HepG2 (cell line): ENCODE measurements at regions not wholly inside any gene's neighbourhood (a gene's known extent, or its start where the extent isn't known, plus 50 kb on each side); places are given as distances from the start of the nearest gene placed in this dataset.

Source experiments
- ATAC-seq: fragments of 200-7000 bp; cut with Tn5 transposase; 3 replicates; pipeline ENCODE4 v1.9.1; 2020; ENCODE audit warnings: mild to moderate bottlenecking, moderate library complexity
- BruUV-seq: library from RNA; stranded (reverse); fragments of 400-500 nt; replicated peaks from 2 replicates; lab custom pipeline; 2021; lab: Mats Ljungman, UMichigan
- CTCF ChIA-PET: fragments of 300-600 bp; formaldehyde crosslinking; extraction: SDS; loops from one replicate; lab custom pipeline; 2021; ENCODE audit warnings: low total read pairs, inconsistent platforms, low intra/inter-chr PET ratio; lab: Yijun Ruan, JAX
- POLR2A ChIA-PET: fragments of 350-600 bp; sonication (Branson Sonifier 250); formaldehyde crosslinking; loops from one replicate; lab custom pipeline; 2020; ENCODE audit warnings: antibody characterized with exemption, inconsistent platforms; lab: Yijun Ruan, JAX
- DNase-seq: peaks from one replicate; pipeline ENCODE4 v3.0.0-alpha.2; 2015; ENCODE audit warnings: low spot score
- FAIRE-seq: peaks from 3 replicates; lab custom pipeline; 2011; peaks lifted over from hg19 to GRCh38; lab: Jason Lieb, UNC
- H2AFZ ChIP-seq: one replicate; pipeline ENCODE4 v1.6.1; 2011; ENCODE audit warnings: low read length, inconsistent platforms
- H3K27ac ChIP-seq: fragments of 300-600 bp; 3 replicates; pipeline ENCODE4 v1.8.0; 2011; ENCODE audit warnings: mixed run types, mild to moderate bottlenecking, mixed read lengths, low read length, inconsistent platforms; ENCODE audit not compliant: insufficient read depth; ENCODE audit errors: extremely low read length
- H3K27me3 ChIP-seq, 2 experiments: fragments of 200-600 bp in 1 of 2; 2 replicates in 1 of 2; 3 replicates in 1 of 2; pipeline versions ENCODE4 v1.6.0 to v1.8.0; 2011; ENCODE audit warnings: low read length in 2 of 2, mild to moderate bottlenecking in 2 of 2, moderate library complexity in 2 of 2, inconsistent platforms in 1 of 2; ENCODE audit not compliant: insufficient read depth in 2 of 2, control insufficient read depth in 1 of 2
- H3K36me3 ChIP-seq, 2 experiments: fragments of 200-600 bp in 1 of 2; replicated peaks in 1 of 2; 2 replicates in 1 of 2; 3 replicates in 1 of 2; pipeline versions ENCODE4 v1.5.1 to v1.8.0; 2011; ENCODE audit warnings: low read length in 2 of 2, inconsistent platforms in 1 of 2; ENCODE audit not compliant: insufficient read depth in 2 of 2, control insufficient read depth in 1 of 2
- H3K4me1 ChIP-seq: 2 replicates; pipeline ENCODE4 v1.5.1; 2012; ENCODE audit warnings: low read length, inconsistent platforms; ENCODE audit not compliant: insufficient read depth
- H3K4me2 ChIP-seq: 2 replicates; pipeline ENCODE4 v1.6.0; 2011; ENCODE audit warnings: low read depth, low read length, inconsistent platforms
- H3K4me3 ChIP-seq, 3 experiments: fragments of 200-600 bp in 1 of 3; sonication (generic), shearing (Covaris generic) in 1 of 3; replicated peaks in 1 of 3; 2 replicates each; pipeline ENCODE4 v1.5.1; 2011 to 2016; ENCODE audit warnings: low read length in 3 of 3, inconsistent platforms in 2 of 3, low read depth in 2 of 3, mild to moderate bottlenecking in 2 of 3, control low read depth in 1 of 3, mixed read lengths in 1 of 3; ENCODE audit not compliant: insufficient read depth in 1 of 3
- H3K79me2 ChIP-seq: one replicate; pipeline ENCODE4 v1.6.1; 2011; ENCODE audit warnings: low read length, inconsistent platforms; ENCODE audit not compliant: insufficient read depth
- H3K9ac ChIP-seq: 2 replicates; pipeline ENCODE4 v1.6.0; 2011; ENCODE audit warnings: mild to moderate bottlenecking, low read depth, low read length, inconsistent platforms; ENCODE audit not compliant: insufficient read depth
- H3K9me3 ChIP-seq: 2 replicates; pipeline ENCODE4 v1.5.1; 2012; ENCODE audit warnings: mild to moderate bottlenecking, low read length
- H4K20me1 ChIP-seq: 2 replicates; pipeline ENCODE4 v1.6.0; 2011; ENCODE audit warnings: inconsistent platforms, mild to moderate bottlenecking, low read length, moderate library complexity; ENCODE audit not compliant: insufficient read depth
- ATF7 ChIP-seq, 2 experiments: fragments of 450-650 bp in 1 of 2; sonication (generic) in 1 of 2; formaldehyde crosslinking in 1 of 2; IDR thresholded peaks; 2 replicates each; pipeline versions ENCODE4 v1.4.0 to v1.6.1; 2016 to 2020; ENCODE audit warnings: antibody characterized with exemption in 1 of 2, mild to moderate bottlenecking in 1 of 2, missing genetic modification reagents in 1 of 2
- HMG20B ChIP-seq: conservative IDR thresholded peaks from 2 replicates; pipeline ENCODE4 v1.6.1; 2016; ENCODE audit warnings: missing genetic modification reagents, missing compliant biosample characterization
- MYC ChIP-seq: sonication (generic); formaldehyde crosslinking; IDR thresholded peaks from 2 replicates; pipeline ENCODE4 v1.9.0; 2021; ENCODE audit warnings: missing genetic modification reagents, borderline replicate concordance
- ZNF616 ChIP-seq: sonication (generic); formaldehyde crosslinking; IDR thresholded peaks from 2 replicates; pipeline ENCODE4 v1.5.0; 2020; ENCODE audit warnings: low read depth, mild to moderate bottlenecking, missing genetic modification reagents
- ZNF619 ChIP-seq: sonication (generic); formaldehyde crosslinking; IDR thresholded peaks from 2 replicates; pipeline ENCODE4 v1.4.0; 2020; ENCODE audit warnings: mild to moderate bottlenecking, missing genetic modification reagents
- ZNF780A ChIP-seq: sonication (generic); formaldehyde crosslinking; IDR thresholded peaks from 2 replicates; pipeline ENCODE4 v1.8.0; 2022; ENCODE audit warnings: mild to moderate bottlenecking, missing genetic modification reagents, moderate library complexity
- in situ Hi-C: cut with HindIII; loops from 2 replicates; pipeline ENCODE4 v1.10.0; 2017; ENCODE audit warnings: low pct_unique_long_range_greater_than_20kb; ENCODE audit not compliant: extremely low pct_ligation_motif_present
- intact Hi-C: fragments of 100-400 bp; cut with micrococcal nuclease; formaldehyde crosslinking; loops from one replicate; pipeline ENCODE4 v1.10.0; 2022; ENCODE audit not compliant: unreplicated experiment
- TF ChIP-seq, protein P1 (sequence below): sonication (generic); formaldehyde crosslinking; IDR thresholded peaks from 2 replicates; pipeline ENCODE4 v1.5.0; 2020; ENCODE audit warnings: missing genetic modification reagents
- TF ChIP-seq, protein P2 (sequence below): sonication (generic); formaldehyde crosslinking; IDR thresholded peaks from 2 replicates; pipeline ENCODE4 v1.8.0; 2022; ENCODE audit warnings: mild to moderate bottlenecking, missing genetic modification reagents, moderate library complexity
- TF ChIP-seq, protein P3 (sequence below): sonication (generic); formaldehyde crosslinking; IDR thresholded peaks from 2 replicates; pipeline ENCODE4 v1.5.1; 2020; ENCODE audit warnings: missing genetic modification reagents, mild to moderate bottlenecking, borderline replicate concordance
- TF ChIP-seq, protein P4 (sequence below): sonication (generic); formaldehyde crosslinking; IDR thresholded peaks from 2 replicates; pipeline ENCODE4 v1.5.0; 2020; ENCODE audit warnings: mild to moderate bottlenecking, missing genetic modification reagents
- TF ChIP-seq, protein P5 (sequence below), 2 experiments: sonication (generic) in 1 of 2; formaldehyde crosslinking in 1 of 2; IDR thresholded peaks; 2 replicates each; pipeline versions ENCODE4 v1.4.0 to v1.6.1; 2016 to 2020; ENCODE audit warnings: borderline replicate concordance in 1 of 2, low read depth in 1 of 2, mild to moderate bottlenecking in 1 of 2, missing genetic modification reagents in 1 of 2

DNA sequence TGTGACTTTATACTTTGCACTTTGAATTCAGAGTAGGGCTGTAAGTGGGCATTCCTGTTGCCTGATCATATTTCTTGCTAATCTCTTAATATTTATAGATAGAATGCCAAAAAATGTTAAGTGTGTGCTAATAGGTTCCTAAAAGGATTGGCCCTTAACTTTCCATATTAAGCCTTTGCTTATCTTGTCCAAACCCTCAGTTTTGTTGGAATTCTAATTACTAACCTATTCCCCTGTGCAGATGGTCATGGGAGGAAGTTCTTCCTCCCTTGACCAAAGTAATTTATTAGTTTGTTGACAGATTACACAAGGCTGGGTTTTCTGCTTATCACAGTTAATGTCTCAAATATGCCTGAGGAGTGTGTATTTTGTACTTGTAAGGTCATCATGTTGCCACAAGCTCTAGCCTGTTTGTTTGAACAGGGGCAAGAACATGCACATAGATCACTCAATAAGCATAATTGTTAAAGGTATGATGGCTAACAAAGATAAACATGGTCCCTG lies 541.1 kb upstream of the SPRY2 start (continued):
- TF ChIP-seq ATF7 (IDR thresholded peaks at IDR 0.05) = no peak
- TF ChIP-seq ATF7 (CRISPR knock-in tag; IDR thresholded peaks at IDR 0.05) = no peak
- TF ChIP-seq, protein P1, sequence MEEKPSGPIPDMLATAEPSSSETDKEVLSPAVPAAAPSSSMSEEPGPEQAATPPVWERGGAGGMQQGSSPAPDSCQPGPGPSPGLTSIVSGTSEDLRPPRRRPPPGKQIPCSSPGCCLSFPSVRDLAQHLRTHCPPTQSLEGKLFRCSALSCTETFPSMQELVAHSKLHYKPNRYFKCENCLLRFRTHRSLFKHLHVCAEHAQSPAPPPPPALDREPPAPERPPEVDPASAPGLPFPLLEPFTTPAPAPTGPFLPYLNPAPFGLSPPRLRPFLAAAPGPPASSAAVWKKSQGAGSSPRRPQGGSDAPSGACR = no peak
- TF ChIP-seq, protein P2, sequence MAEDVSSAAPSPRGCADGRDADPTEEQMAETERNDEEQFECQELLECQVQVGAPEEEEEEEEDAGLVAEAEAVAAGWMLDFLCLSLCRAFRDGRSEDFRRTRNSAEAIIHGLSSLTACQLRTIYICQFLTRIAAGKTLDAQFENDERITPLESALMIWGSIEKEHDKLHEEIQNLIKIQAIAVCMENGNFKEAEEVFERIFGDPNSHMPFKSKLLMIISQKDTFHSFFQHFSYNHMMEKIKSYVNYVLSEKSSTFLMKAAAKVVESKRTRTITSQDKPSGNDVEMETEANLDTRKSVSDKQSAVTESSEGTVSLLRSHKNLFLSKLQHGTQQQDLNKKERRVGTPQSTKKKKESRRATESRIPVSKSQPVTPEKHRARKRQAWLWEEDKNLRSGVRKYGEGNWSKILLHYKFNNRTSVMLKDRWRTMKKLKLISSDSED = no peak

DNA sequence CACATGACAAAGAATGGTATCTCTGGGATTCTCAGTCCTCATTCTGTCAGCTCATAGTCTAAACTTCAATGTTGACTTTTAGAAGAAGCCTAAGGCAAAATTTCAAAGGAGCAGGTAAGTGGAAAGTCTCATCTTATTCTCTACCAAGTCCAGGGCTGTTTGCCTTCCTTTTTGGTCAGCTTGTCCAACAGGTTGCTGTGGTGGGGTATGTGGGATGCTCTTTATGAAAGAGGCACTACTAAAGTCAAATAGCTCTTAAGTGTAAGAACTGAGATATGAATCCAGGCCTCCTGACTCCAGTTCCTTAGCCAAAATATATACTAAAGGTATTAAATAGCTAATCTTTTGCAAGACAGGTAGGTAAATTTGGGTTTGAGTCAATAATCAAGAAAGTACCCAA lies 540.6 kb upstream of the SPRY2 start:
- H2AFZ ChIP-seq = no peak overlapping the region
- H3K4me2 ChIP-seq = no peak overlapping the region
- intact Hi-C loops (no loop called here), in situ Hi-C loops (no loop called here)
- no peak overlapping the region for H3K4me3 ChIP-seq
- BruUV-seq = no TSS peak
- H3K27ac ChIP-seq = no peak overlapping the region
- H3K4me1 ChIP-seq = no peaks in the 10 kb centered on the region
- DNase-seq = no peak
- H3K27me3 ChIP-seq = no peaks in the 10 kb centered on the region
- H3K9ac ChIP-seq = no peak overlapping the region
- ATAC-seq = no peak
- no peak for FAIRE-seq
- no peaks in the 10 kb centered on the region for H4K20me1 ChIP-seq
- ChIA-PET POLR2A (no interaction called here), CTCF (no interaction called here)
- no peaks in the 10 kb centered on the region for H3K79me2 ChIP-seq
- H3K9me3 ChIP-seq = no peaks in the 10 kb centered on the region
- H3K36me3 ChIP-seq = no peaks in the 10 kb centered on the region
- TF ChIP-seq ZNF616 = no peak
- no peak for TF ChIP-seq ZNF619 (CRISPR knock-in tag)
- TF ChIP-seq, protein P3, sequence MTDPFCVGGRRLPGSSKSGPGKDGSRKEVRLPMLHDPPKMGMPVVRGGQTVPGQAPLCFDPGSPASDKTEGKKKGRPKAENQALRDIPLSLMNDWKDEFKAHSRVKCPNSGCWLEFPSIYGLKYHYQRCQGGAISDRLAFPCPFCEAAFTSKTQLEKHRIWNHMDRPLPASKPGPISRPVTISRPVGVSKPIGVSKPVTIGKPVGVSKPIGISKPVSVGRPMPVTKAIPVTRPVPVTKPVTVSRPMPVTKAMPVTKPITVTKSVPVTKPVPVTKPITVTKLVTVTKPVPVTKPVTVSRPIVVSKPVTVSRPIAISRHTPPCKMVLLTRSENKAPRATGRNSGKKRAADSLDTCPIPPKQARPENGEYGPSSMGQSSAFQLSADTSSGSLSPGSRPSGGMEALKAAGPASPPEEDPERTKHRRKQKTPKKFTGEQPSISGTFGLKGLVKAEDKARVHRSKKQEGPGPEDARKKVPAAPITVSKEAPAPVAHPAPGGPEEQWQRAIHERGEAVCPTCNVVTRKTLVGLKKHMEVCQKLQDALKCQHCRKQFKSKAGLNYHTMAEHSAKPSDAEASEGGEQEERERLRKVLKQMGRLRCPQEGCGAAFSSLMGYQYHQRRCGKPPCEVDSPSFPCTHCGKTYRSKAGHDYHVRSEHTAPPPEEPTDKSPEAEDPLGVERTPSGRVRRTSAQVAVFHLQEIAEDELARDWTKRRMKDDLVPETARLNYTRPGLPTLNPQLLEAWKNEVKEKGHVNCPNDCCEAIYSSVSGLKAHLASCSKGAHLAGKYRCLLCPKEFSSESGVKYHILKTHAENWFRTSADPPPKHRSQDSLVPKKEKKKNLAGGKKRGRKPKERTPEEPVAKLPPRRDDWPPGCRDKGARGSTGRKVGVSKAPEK (CRISPR knock-in tag) = no peak
- no peak for TF ChIP-seq MYC
- TF ChIP-seq, protein P4, sequence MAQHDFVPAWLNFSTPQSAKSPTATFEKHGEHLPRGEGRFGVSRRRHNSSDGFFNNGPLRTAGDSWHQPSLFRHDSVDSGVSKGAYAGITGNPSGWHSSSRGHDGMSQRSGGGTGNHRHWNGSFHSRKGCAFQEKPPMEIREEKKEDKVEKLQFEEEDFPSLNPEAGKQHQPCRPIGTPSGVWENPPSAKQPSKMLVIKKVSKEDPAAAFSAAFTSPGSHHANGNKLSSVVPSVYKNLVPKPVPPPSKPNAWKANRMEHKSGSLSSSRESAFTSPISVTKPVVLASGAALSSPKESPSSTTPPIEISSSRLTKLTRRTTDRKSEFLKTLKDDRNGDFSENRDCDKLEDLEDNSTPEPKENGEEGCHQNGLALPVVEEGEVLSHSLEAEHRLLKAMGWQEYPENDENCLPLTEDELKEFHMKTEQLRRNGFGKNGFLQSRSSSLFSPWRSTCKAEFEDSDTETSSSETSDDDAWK (CRISPR knock-in tag) = no peak
- TF ChIP-seq HMG20B (CRISPR knock-in tag) = no peak
- TF ChIP-seq, protein P5, sequence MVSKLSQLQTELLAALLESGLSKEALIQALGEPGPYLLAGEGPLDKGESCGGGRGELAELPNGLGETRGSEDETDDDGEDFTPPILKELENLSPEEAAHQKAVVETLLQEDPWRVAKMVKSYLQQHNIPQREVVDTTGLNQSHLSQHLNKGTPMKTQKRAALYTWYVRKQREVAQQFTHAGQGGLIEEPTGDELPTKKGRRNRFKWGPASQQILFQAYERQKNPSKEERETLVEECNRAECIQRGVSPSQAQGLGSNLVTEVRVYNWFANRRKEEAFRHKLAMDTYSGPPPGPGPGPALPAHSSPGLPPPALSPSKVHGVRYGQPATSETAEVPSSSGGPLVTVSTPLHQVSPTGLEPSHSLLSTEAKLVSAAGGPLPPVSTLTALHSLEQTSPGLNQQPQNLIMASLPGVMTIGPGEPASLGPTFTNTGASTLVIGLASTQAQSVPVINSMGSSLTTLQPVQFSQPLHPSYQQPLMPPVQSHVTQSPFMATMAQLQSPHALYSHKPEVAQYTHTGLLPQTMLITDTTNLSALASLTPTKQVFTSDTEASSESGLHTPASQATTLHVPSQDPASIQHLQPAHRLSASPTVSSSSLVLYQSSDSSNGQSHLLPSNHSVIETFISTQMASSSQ (IDR thresholded peaks at IDR 0.05; ENCODE audit: low read depth) = no peak
- TF ChIP-seq, protein P5 (CRISPR knock-in tag; IDR thresholded peaks at IDR 0.05; ENCODE audit: borderline replicate concordance) = no peak
- TF ChIP-seq ZNF780A = no peak
